HG03565 (cell line): ENCODE measurements at regions not wholly inside any gene's neighbourhood (a gene's known extent, or its start where the extent isn't known, plus 50 kb on each side); places are given as distances from the start of the nearest gene placed in this dataset.
"Not testable (repeated sequence)": the region's sequence is repeated elsewhere in the genome, so short reads cannot be mapped to it uniquely, and the experiment has no call there.

Source experiments
- ATAC-seq: cut with Tn5 transposase; IDR thresholded peaks from one replicate; pipeline ENCODE4 v1.9.1; 2021; ENCODE audit warnings: mild to moderate bottlenecking, moderate library complexity; ENCODE audit not compliant: unreplicated experiment

GRCh38 chr2:126275098-126275497, 380.9 kb upstream of the GYPC start:
- ATAC-seq, result no peak

DNA sequence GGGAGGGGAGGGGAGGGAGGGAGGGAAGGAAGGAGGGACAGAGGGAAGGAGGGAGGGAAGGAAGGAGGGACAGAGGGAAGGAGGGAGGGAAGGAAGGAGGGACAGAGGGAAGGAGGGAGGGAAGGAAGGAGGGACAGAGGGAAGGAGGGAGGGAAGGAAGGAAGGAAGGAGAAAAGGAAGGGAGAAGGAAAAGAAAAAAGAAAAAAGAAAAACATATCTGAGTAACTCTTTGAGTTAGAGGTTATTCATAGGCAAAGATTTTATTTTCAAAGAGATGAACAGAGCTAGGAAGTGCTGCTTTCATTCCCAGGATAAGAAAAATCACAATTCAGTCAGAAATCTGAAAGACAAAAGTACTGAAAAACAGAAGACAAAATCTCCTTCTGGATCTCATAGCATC, 379.7 kb upstream of the GYPC start:
- not testable (repeated sequence) for ATAC-seq

- ATAC-seq, result no peak
These were observed 367.6 kb upstream of the GYPC start for GRCh38 chr2:126288362-126288761.

- not testable (repeated sequence) for ATAC-seq
These were observed 362.0 kb upstream of the GYPC start for GRCh38 chr2:126293962-126294361.

GRCh38 chr2:126299469-126299976, 356.4 kb upstream of the GYPC start:
- ATAC-seq, result no peak

DNA sequence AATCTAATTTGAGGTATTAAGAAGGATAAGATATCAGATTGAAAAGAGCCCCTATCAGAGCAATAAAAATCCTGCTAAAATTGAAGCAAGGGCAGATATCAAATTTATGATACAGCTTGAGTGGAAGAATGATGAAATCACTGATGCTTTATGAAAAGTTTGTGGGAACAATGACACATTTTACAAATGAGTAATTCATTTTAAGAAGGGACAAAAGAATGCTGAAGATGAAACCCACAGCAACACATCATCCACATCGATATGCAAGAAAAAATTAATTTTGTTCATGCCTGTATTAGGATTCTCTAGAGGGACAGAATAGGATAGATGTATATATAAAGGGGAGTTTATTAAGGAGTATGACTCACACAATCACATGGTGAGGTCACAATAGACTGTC, 355.6 kb upstream of the GYPC start:
- ATAC-seq, result no peak

DNA sequence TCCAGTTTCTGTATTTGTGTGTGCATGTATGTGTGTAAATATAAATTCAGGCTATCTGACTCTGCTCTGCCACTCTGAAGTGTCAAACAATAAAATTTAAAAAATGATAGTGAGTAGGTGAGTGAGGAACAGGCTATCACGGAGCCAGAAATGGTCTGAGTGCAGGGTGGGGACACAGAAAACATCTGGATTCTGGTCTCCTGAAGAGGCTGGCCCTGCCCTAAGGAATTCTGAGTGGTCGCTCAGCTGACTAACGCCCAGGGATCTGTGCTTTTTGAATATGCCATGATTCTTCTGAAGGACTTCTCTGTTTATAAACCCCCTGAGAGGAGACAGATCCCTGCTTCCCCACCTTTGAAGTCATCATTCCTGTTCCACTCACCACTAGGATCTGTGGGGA, 353.9 kb upstream of the GYPC start:
- no peak for ATAC-seq

- ATAC-seq, result no peak
These were observed 352.8 kb upstream of the GYPC start for GRCh38 chr2:126303113-126303512.

DNA sequence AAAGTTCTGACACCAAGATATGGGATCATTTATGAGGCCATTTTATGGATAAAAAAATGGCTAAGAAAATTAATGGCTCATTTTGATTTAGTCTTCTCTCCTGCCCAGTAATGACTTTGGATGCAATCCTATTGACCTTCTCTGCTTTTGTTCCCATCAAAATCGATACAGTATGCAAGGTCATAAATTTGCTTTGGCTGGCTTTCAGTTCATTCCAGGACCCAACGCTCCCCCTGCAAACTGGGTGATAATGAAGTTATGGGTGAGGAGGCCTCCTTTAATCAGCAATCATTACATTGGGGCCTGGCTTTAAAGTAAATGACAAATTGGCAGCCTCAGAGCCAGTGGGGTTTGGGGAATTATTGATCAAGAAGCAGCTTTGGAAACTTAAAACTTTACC, 351.8 kb upstream of the GYPC start:
- ATAC-seq, result no peak

- ATAC-seq, result no peak
These were observed 349.4 kb upstream of the GYPC start for GRCh38 chr2:126306539-126306938.

DNA sequence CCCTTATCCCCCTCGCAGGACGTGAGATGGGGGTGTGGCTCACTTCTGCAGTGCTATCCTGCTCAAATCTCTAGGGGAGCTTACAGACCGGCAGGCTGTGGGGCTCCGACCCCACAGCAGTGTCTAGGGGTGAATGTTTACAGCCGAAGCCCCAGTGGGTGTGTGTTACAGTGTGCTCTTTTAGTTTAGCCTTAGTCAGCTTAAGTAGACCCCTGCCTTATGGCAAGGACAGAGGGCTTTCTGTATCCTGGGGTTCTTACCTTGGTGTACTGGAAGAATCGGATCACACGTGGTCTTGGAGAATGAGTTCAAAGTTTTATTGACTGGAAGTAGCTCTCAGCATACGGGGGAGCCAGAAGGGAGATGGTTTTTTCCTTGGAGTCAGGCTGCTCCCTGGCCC, 348.2 kb upstream of the GYPC start:
- no peak for ATAC-seq

GRCh38 chr2:126309185-126309584, 346.8 kb upstream of the GYPC start:
- no peak for ATAC-seq

DNA sequence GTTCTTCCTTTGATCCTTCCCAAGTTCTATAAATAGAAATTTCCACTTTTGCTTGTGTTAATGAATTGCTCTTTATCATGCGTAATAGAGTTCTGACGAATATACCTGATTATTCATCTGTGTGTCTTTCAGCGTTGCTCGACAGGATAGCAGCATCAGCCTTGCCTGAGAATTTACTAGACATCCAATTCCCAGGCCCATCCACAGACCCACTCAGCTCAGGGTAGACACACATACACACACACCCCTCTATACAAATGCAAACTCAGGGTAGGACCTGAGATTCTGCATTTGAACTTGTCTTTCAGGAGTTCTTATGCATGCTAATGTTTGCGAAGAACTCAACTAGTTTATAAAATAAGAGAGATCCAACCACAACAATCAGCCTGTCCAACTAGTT, 343.4 kb upstream of the GYPC start:
- ATAC-seq, result no peak

DNA sequence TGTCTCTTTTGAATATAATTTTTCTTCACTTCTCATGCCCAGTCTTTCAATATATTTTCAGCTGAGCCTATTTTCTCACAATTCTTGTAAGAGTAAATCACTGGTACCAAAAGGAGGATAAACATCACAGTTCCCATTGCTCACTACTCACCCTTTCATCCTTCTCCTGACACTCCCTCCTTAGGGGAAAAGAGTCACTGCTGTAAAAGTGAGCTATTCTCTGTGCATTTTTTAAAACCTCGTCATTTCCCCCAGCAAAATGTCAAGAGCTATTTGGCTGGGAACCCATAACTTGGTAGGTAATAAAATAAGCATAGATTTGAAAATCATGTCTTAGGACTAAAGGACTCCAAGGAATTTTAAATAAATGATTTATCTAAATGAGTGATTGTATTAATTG, 340.1 kb upstream of the GYPC start:
- ATAC-seq, result no peak

- no peak for ATAC-seq
These were observed 338.0 kb upstream of the GYPC start for GRCh38 chr2:126317790-126318431.

DNA sequence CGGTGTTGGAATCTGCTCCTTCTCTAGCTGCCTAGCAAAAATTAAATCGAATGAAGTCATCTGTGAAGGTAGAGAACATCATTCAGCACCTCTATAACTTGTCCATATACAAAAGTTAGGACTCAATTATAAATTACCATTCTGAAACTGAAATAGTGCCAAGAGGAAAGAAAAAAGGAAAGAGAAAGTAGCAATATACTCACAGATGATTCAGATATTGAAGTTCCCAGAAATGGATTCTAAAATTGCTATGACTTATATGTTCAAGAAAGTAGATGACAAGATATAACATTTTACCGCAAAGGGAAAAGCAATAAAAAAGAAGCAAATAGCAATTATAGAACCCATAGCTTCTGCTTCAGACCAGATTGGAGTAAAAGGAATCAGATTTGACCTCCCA, 333.6 kb upstream of the GYPC start:
- no peak for ATAC-seq

DNA sequence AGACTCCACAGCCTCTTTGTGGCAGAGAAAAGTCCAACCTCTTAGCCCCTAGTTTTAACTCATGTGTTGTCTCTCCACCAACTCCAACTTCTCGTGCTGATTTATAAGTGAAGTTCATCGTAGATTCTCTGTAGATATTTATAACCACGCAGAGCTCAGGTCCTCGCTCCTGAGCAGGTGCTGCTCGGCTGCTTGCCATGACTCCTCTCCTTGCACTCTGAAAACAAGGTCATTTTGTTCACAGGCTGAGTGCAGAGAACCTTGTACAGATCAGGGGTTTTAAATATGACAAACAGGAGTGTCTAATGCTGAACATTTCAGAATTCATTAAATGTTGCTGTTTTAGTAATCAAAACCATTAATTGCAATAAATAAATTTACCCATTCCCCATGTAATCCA, 330.8 kb upstream of the GYPC start:
- ATAC-seq, result no peak

- ATAC-seq, result no peak
These were observed 326.8 kb upstream of the GYPC start for GRCh38 chr2:126329173-126329572.

GRCh38 chr2:126342457-126342856, 313.5 kb upstream of the GYPC start:
- no peak for ATAC-seq

DNA sequence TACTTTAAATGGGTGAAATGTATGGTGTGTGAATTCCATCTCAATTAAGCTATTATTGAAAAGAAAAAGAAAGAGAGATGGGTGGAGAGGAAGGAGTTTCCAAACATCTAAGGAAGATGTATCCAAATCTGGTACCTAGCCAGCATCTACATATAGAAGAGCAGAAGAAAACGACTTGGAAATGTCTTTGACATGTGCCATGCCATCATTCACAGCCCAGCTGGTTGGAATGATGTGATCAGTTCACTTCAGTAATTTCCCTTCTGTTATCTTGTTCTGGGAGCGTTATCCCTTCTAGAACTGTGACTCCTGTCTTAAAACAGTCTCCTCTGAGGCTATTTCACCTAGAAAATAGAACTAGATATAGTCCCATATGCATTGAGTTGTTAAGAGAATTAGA, 312.8 kb upstream of the GYPC start:
- ATAC-seq, result no peak

GRCh38 chr2:126344493-126344892, 311.5 kb upstream of the GYPC start:
- ATAC-seq, result peak; percentile 75

DNA sequence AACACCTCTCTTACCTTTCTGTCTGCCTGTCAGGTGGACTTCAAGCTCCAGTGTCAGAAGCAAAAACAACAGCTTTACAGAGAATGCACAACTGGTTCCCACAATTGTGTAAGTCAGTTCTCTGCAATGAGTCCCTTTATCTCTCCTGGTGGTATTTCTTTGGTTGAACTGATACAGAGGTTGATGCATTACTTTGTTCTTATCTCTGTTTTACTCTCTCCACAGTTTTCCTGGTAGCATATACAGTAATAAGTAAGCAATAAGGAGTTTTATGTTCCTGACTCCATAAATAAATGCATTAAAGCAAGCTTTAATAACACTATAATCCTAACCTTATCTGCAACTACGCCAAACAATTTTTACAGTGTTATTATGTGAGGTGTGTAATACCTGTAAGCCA, 310.3 kb upstream of the GYPC start:
- ATAC-seq, result no peak

DNA sequence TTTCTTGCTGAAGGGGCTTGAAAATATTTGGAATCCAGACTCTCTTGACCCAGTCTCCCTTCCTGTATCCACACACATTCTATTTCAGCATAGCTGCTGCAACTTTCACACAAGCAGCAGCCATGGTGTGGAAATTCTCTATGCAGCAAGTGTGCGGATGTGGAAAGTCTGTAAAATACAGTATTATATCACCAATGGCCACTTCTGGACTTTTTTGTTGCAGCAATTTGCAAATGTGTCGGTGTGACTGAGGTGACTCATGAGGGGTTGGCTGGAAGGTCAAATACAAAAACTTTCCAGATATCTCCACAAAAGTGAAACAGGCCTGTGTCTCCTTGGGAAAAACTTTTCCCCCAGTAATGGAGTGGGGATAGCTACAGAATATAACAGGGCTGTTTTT, 299.3 kb upstream of the GYPC start:
- no peak for ATAC-seq
